Fibroblast of the aortic adventitia (primary cell): ENCODE measurements at regions not wholly inside any gene's neighbourhood (a gene's known extent, or its start where the extent isn't known, plus 50 kb on each side); places are given as distances from the start of the nearest gene placed in this dataset.
A peak's percentile ranks its signal among the peaks of the same experiment; 100 is the strongest.

Experiments
- DNase-seq: peaks from one replicate; pipeline ENCODE4 v3.0.0-alpha.2; 2010; ENCODE audit warnings: low read depth
- H3K4me3 ChIP-seq: 2 replicates; pipeline ENCODE4 v1.5.1; 2011; ENCODE audit warnings: low read depth, mild to moderate bottlenecking, control low read depth, low read length, moderate library complexity
- CTCF ChIP-seq: IDR thresholded peaks from 2 replicates; pipeline ENCODE4 v1.5.1; 2011; ENCODE audit warnings: mild to moderate bottlenecking, low read length, control low read depth, inconsistent platforms; ENCODE audit not compliant: insufficient read depth

GRCh38 chr5:57917004-57917403 lies 434.4 kb upstream of the ACTBL2 start:
- DNase-seq = no peak
- TF ChIP-seq CTCF = no peak
- no peak overlapping the region for H3K4me3 ChIP-seq

GRCh38 chr5:57915536-57915935 lies 432.9 kb upstream of the ACTBL2 start:
- no peak overlapping the region for H3K4me3 ChIP-seq
- no peak for DNase-seq
- no peak for TF ChIP-seq CTCF

- no peak overlapping the region for H3K4me3 ChIP-seq
- no peak for TF ChIP-seq CTCF
- DNase-seq = peak; percentile 21
These were observed 428.8 kb upstream of the ACTBL2 start for GRCh38 chr5:57911438-57911837.

GRCh38 chr5:57906671-57907070 lies 424.1 kb upstream of the ACTBL2 start:
- no peak for TF ChIP-seq CTCF
- no peak overlapping the region for H3K4me3 ChIP-seq
- no peak for DNase-seq

- DNase-seq = no peak
- no peak for TF ChIP-seq CTCF
- H3K4me3 ChIP-seq = no peak overlapping the region
These were observed 420.8 kb upstream of the ACTBL2 start for GRCh38 chr5:57903458-57903857.

- TF ChIP-seq CTCF = no peak
- no peak overlapping the region for H3K4me3 ChIP-seq
- DNase-seq = peak; percentile 51
These were observed 419.5 kb upstream of the ACTBL2 start for GRCh38 chr5:57902095-57902494.

GRCh38 chr5:57900381-57900944 lies 417.9 kb upstream of the ACTBL2 start:
- no peak for TF ChIP-seq CTCF
- H3K4me3 ChIP-seq = no peak overlapping the region
- no peak for DNase-seq
